ENCODE measurements at regions not wholly inside any gene's neighbourhood (a gene's known extent, or its start where the extent isn't known, plus 50 kb on each side); places are given as distances from the start of the nearest gene placed in this dataset.

DNA sequence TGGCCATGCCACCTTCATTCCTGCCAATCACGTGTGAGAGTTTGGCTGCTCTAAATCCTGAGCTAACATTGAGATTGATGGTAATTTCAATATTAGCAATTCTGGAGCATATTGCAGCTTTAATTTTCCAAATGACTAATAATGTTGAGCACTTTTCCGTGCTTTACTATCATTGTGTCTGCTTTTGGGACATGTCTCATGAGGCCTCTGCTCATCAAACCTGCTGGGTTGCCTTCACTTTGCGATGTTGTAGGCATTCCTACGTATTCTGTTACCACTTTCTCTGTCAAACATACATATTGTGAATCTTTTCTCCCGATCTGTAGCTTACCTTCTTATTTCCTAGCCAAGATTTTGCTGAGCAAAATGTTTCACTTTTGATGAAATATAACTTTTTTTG lies 466.6 kb downstream of the GALR1 start:
- Histone ChIP-seq H3K27me3 (ENCODE audit: low read depth) (no peaks in the 10 kb centered on the region), H3K4me1 (no peaks in the 10 kb centered on the region), H3K4me3 (no peak overlapping the region), H3K9me3 (no peaks in the 10 kb centered on the region; the same call in 1 of the 2 replicates), H3K36me3 (replicated peaks) (no peaks in the 10 kb centered on the region)
- in situ Hi-C loops (cut with MboI; ENCODE audit: low sequenced_read_pairs): no loop called here
- no peak for DNase-seq (ENCODE audit: low spot score in 2 of 2)

DNA sequence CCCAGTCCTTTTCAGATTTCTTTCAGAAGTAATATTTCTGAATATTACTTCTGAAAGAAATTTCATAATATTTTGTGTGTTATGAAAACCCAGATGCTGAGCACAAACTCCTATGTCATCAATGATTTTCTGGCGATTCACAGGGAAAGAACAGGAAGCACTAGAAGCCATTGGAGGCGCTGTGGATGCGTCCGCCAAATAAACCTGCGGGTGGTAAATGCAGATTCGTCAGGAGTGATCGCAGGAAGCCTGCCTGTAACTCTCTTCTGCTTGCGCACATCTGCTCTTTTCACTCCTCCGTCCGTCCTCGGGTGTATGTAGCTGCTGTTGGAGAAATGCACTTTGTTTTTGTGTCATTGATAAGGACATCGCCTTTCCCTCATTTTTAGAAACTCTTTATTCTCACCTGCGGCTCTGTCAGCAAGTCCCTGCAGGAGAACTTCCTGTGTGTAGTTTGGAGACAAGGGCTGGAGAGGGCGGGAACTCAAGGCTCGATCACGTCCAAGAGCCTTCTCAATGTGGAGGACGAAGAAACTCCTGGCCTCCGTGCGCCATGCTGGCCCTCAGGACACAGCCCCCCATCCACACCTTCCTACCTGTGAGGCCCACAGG lies 483.8 kb downstream of the GALR1 start:
- no peaks in the 10 kb centered on the region for H3K4me1 ChIP-seq
- H3K36me3 ChIP-seq (replicated peaks): no peaks in the 10 kb centered on the region
- in situ Hi-C loops (cut with MboI; ENCODE audit: low sequenced_read_pairs): no loop called here
- no peaks in the 10 kb centered on the region for H3K9me3 ChIP-seq
- no peak overlapping the region for H3K4me3 ChIP-seq
- DNase-seq (ENCODE audit: low spot score in 2 of 2): no peak
- H3K27me3 ChIP-seq (ENCODE audit: low read depth): no peaks in the 10 kb centered on the region

DNA sequence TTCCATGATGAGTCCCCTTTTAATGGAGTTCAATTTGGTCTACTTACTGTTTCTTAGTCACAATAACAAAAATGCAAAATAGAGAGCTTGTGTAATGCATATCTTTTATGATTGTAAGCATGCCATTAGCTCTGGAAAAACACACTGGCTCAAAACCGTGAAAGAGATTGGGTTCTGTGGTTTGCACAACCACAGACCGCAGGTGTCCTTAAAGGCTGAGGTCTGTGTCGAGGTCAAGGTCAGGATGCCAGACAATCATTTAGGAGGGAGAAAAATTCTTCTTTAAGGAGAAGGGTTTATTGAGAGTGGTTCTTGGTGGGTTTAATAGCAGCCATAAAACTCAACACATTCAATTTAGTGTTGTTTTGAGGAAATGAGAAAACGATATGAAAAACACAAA lies 487.2 kb downstream of the GALR1 start:
- no peaks in the 10 kb centered on the region for H3K9me3 ChIP-seq
- no peaks in the 10 kb centered on the region for H3K36me3 ChIP-seq (replicated peaks)
- no peaks in the 10 kb centered on the region for H3K4me1 ChIP-seq
- no peak for DNase-seq (ENCODE audit: low spot score in 2 of 2)
- no peaks in the 10 kb centered on the region for H3K27me3 ChIP-seq (ENCODE audit: low read depth)
- in situ Hi-C loops (cut with MboI; ENCODE audit: low sequenced_read_pairs): no loop called here
- no peak overlapping the region for H3K4me3 ChIP-seq

DNA sequence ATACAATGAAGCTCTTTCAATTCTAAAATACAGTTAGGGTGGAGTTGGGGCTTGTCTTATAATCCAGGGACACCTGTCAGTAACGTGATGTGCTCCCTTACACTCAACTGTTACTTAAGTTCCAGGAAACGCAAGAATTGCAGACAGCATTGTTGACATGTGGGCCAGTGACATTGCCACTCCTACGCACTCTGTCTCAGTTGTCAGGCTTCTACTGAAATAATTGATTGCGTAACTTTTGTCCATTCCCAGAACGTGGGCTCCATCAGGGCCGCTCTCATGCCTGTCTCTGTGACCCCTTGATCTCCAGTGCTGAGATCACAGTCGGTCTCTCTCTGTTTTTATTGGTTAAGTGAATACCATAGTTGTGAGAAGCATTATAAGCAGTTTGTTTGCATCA lies 487.8 kb downstream of the GALR1 start:
- H3K9me3 ChIP-seq: no peaks in the 10 kb centered on the region
- DNase-seq (ENCODE audit: low spot score in 2 of 2): no peak
- H3K27me3 ChIP-seq (ENCODE audit: low read depth): no peaks in the 10 kb centered on the region
- H3K4me3 ChIP-seq: no peak overlapping the region
- no peaks in the 10 kb centered on the region for H3K36me3 ChIP-seq (replicated peaks)
- H3K4me1 ChIP-seq: no peaks in the 10 kb centered on the region
- in situ Hi-C loops (cut with MboI; ENCODE audit: low sequenced_read_pairs): no loop called here

DNA sequence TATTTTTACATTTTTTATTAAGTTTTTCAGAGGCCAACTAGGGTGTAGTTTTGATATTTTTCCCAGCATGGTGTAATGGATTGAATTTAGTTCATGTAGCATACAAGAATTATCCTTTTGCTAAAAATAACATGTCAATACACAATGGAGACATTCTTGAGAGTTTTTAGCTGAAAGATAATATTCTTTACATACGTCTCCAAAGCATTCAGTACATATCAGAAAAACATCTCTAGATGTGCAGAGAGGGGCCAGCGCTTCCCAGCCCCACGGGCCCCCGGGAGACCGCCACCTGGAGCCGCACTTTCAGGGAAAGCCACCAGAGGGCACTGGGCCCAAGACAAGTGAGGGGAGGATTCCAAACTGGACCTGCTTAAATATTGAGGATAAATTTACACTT lies 499.4 kb downstream of the GALR1 start:
- in situ Hi-C loops (cut with MboI; ENCODE audit: low sequenced_read_pairs): no loop called here
- H3K4me1 ChIP-seq: no peaks in the 10 kb centered on the region
- DNase-seq (ENCODE audit: low spot score in 2 of 2): peak in 1 of 2 experiments; percentile 45

DNA sequence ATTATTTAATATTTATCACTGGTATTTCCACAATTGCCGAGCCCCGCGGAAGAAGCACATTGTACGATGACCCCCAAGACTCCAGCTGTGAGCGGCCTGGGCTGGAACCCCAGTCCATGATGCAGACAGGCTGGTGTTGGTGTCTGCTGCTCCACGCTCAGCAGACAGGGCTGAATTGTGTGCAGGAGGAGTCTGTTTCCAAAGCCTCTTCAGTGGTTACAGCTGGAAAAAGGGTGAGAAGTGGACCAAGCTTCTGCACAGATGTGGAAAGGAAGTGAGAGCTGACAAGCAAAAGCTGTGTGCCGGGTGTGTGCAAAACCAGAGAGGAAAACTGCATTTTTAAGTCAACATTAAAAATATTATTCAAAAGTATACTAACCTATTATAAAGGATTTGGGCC lies 500.4 kb downstream of the GALR1 start:
- H3K27me3 ChIP-seq (ENCODE audit: low read depth): no peaks in the 10 kb centered on the region
- no peaks in the 10 kb centered on the region for H3K36me3 ChIP-seq (replicated peaks)

More for the DNA sequence above, 499.4 kb downstream of the GALR1 start:
- no peaks in the 10 kb centered on the region for H3K9me3 ChIP-seq
- no peaks in the 10 kb centered on the region for H3K27me3 ChIP-seq (ENCODE audit: low read depth)
- no peaks in the 10 kb centered on the region for H3K36me3 ChIP-seq (replicated peaks)
- no peak overlapping the region for H3K4me3 ChIP-seq

GRCh38 chr18:77754475-77755044 lies 504.9 kb downstream of the GALR1 start:
- in situ Hi-C loops (cut with MboI; ENCODE audit: low sequenced_read_pairs): no loop called here
- no peak for DNase-seq (ENCODE audit: low spot score in 2 of 2)
- no peak overlapping the region for H3K4me3 ChIP-seq
- no peaks in the 10 kb centered on the region for H3K9me3 ChIP-seq
- H3K4me1 ChIP-seq: no peaks in the 10 kb centered on the region
- H3K27me3 ChIP-seq (ENCODE audit: low read depth): no peaks in the 10 kb centered on the region
- H3K36me3 ChIP-seq (replicated peaks): no peaks in the 10 kb centered on the region

More for the DNA sequence above, 500.4 kb downstream of the GALR1 start:
- Histone ChIP-seq H3K4me1 (no peaks in the 10 kb centered on the region), H3K4me3 (no peak overlapping the region), H3K9me3 (no peaks in the 10 kb centered on the region)
- no peak for DNase-seq (ENCODE audit: low spot score in 2 of 2)
- in situ Hi-C loops (cut with MboI; ENCODE audit: low sequenced_read_pairs): no loop called here

DNA sequence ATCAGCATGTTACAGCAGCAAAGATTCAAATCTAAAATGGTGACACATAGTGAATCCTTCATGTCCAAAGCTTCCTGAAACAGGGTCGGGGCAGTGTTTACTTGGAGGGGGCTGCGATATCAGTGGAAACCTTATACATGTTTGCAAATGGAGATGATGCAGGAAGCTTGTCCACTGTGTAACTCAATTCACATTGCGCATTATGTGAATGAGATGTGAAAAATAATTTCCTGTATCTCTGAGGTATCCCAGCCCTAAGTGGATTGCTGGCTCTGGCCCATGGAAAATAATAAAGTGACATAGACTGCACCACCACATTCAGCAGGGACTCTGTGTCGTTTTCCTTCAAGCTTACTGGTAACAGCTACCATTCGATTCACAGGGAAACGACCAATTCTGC lies 505.5 kb downstream of the GALR1 start:
- H3K9me3 ChIP-seq: no peaks in the 10 kb centered on the region
- in situ Hi-C loops (cut with MboI; ENCODE audit: low sequenced_read_pairs): no loop called here
- no peaks in the 10 kb centered on the region for H3K27me3 ChIP-seq (ENCODE audit: low read depth)
- no peaks in the 10 kb centered on the region for H3K36me3 ChIP-seq (replicated peaks)
- H3K4me1 ChIP-seq: no peaks in the 10 kb centered on the region
- no peak for DNase-seq (ENCODE audit: low spot score in 2 of 2)
- no peak overlapping the region for H3K4me3 ChIP-seq

DNA sequence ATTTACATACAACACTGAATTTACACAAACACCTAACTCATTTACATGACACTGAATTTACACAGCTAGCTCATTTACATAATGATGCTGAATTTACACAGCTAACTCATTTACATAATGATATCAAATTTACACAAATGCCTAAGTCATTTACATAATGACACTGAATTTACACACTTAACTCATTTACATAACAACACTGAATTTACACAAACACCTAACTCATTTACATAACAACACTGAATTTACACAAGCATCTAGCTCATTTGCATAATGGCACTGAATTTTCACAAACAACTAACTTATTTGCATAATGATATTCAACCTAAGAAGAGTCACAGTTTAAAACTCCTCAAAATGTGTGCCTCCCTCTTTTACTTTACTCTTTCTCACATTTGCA lies 511.7 kb downstream of the GALR1 start:
- in situ Hi-C loops (cut with MboI; ENCODE audit: low sequenced_read_pairs): no loop called here
- Histone ChIP-seq H3K36me3 (replicated peaks) (no peaks in the 10 kb centered on the region), H3K27me3 (ENCODE audit: low read depth) (no peaks in the 10 kb centered on the region), H3K4me3 (no peak overlapping the region), H3K9me3 (no peaks in the 10 kb centered on the region), H3K4me1 (no peaks in the 10 kb centered on the region)
- DNase-seq (ENCODE audit: low spot score in 2 of 2): no peak

GRCh38 chr18:77762014-77762413 lies 512.4 kb downstream of the GALR1 start:
- in situ Hi-C loops (cut with MboI; ENCODE audit: low sequenced_read_pairs): no loop called here
- H3K27me3 ChIP-seq (ENCODE audit: low read depth): no peaks in the 10 kb centered on the region
- no peak overlapping the region for H3K4me3 ChIP-seq
- DNase-seq (ENCODE audit: low spot score in 2 of 2): no peak
- H3K9me3 ChIP-seq: no peaks in the 10 kb centered on the region
- H3K36me3 ChIP-seq (replicated peaks): no peaks in the 10 kb centered on the region
- no peaks in the 10 kb centered on the region for H3K4me1 ChIP-seq

DNA sequence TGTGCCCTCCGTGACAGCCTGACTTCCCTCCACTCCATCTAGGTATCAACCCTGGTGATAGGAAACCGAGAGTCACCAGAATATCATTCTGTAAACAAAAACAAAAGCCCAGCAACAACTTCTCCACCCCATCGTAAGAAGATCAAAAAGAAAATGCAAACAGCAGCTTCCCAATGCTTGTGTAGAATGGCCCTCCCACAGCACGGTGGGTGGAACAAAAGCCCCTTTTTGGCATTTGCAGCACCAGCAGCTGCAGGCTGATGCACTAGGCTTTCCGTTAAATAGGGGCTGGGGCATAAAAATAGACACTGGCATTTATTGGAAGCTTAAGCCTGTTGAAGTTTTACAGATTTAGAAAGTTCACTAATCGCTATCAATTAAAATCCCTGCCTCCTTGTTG lies 513.0 kb downstream of the GALR1 start:
- in situ Hi-C loops (cut with MboI; ENCODE audit: low sequenced_read_pairs): no loop called here
- H3K4me3 ChIP-seq: no peak overlapping the region
- no peak for DNase-seq (ENCODE audit: low spot score in 2 of 2)
- H3K4me1 ChIP-seq: no peaks in the 10 kb centered on the region
- no peaks in the 10 kb centered on the region for H3K9me3 ChIP-seq
- H3K36me3 ChIP-seq (replicated peaks): no peaks in the 10 kb centered on the region
- H3K27me3 ChIP-seq (ENCODE audit: low read depth): no peaks in the 10 kb centered on the region

- no peak overlapping the region for H3K4me3 ChIP-seq
- no peaks in the 10 kb centered on the region for H3K27me3 ChIP-seq (ENCODE audit: low read depth)
- in situ Hi-C loops (cut with MboI; ENCODE audit: low sequenced_read_pairs): no loop called here
- DNase-seq (ENCODE audit: low spot score in 2 of 2): no peak
- no peaks in the 10 kb centered on the region for H3K9me3 ChIP-seq
- no peaks in the 10 kb centered on the region for H3K4me1 ChIP-seq
- H3K36me3 ChIP-seq (replicated peaks): no peaks in the 10 kb centered on the region
Observed at GRCh38 chr18:77763530-77764145, 514.0 kb downstream of the GALR1 start.

GRCh38 chr18:77765468-77765867 lies 515.8 kb downstream of the GALR1 start:
- Histone ChIP-seq H3K4me1 (no peaks in the 10 kb centered on the region), H3K36me3 (replicated peaks) (no peaks in the 10 kb centered on the region), H3K27me3 (ENCODE audit: low read depth) (no peaks in the 10 kb centered on the region), H3K9me3 (no peaks in the 10 kb centered on the region), H3K4me3 (no peak overlapping the region)
- DNase-seq (ENCODE audit: low spot score in 2 of 2): peak in 1 of 2 experiments; percentile 46
- in situ Hi-C loops (cut with MboI; ENCODE audit: low sequenced_read_pairs): no loop called here

DNA sequence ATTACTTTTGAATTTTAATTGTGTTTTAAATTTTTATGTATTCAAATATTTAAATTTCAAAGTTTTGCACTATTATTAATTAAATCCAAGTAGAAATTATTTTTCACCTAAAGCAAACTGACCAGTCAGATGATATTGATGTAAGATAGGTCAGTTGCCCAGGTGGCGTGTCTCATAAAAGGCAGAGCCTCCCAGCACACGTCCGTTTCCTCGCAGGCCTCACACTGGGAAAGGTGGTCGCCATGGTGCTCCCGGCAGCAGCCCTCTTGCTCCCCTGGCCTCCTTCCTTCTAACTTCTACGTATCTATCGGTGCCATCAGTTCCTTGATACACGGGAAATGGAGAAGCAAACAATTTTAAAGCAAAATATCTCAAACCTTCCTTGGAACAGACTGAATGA lies 516.8 kb downstream of the GALR1 start:
- Histone ChIP-seq H3K4me3 (no peak overlapping the region), H3K27me3 (ENCODE audit: low read depth) (no peaks in the 10 kb centered on the region), H3K4me1 (no peaks in the 10 kb centered on the region), H3K36me3 (replicated peaks) (no peaks in the 10 kb centered on the region), H3K9me3 (no peaks in the 10 kb centered on the region)
- DNase-seq (ENCODE audit: low spot score in 2 of 2): no peak
- in situ Hi-C loops (cut with MboI; ENCODE audit: low sequenced_read_pairs): no loop called here
